NOMO-1 treated with dmso at 0.1 percent for 144 hours (cell line): ENCODE measurements at regions not wholly inside any gene's neighbourhood (a gene's known extent, or its start where the extent isn't known, plus 50 kb on each side); places are given as distances from the start of the nearest gene placed in this dataset.

Experiments
- DNase-seq: peaks from one replicate; lab custom pipeline; 2025; ENCODE audit not compliant: unreplicated experiment; lab: John Stamatoyannopoulos, UW

- no peak for DNase-seq
These were observed 185.7 kb upstream of the BTG1 start for GRCh38 chr12:92331383-92331782.

GRCh38 chr12:92330654-92331053 is 185.0 kb upstream of the BTG1 start:
- no peak for DNase-seq

GRCh38 chr12:92326877-92327276 is 181.2 kb upstream of the BTG1 start:
- no peak for DNase-seq

GRCh38 chr12:92324849-92325500 is 179.3 kb upstream of the BTG1 start:
- no peak for DNase-seq

- no peak for DNase-seq
These were observed 166.9 kb upstream of the BTG1 start for GRCh38 chr12:92312463-92312964.

GRCh38 chr12:92304371-92305055 is 158.9 kb upstream of the BTG1 start:
- DNase-seq: no peak

- no peak for DNase-seq
These were observed 156.6 kb upstream of the BTG1 start for GRCh38 chr12:92302041-92302829.

GRCh38 chr12:92301356-92301755 is 155.7 kb upstream of the BTG1 start:
- DNase-seq: no peak

GRCh38 chr12:92300777-92301176 is 155.1 kb upstream of the BTG1 start:
- DNase-seq: peak; percentile 24

- no peak for DNase-seq
These were observed 154.1 kb upstream of the BTG1 start for GRCh38 chr12:92299744-92300143.

GRCh38 chr12:92299344-92299743 is 153.7 kb upstream of the BTG1 start:
- no peak for DNase-seq

- DNase-seq: peak; percentile 17
These were observed 152.5 kb upstream of the BTG1 start for GRCh38 chr12:92297932-92298696.

- DNase-seq: no peak
These were observed 151.8 kb upstream of the BTG1 start for GRCh38 chr12:92297405-92297804.

- no peak for DNase-seq
These were observed 149.9 kb upstream of the BTG1 start for GRCh38 chr12:92295523-92295922.

GRCh38 chr12:92294676-92295440 is 149.2 kb upstream of the BTG1 start:
- no peak for DNase-seq

- no peak for DNase-seq
These were observed 146.4 kb upstream of the BTG1 start for GRCh38 chr12:92292016-92292415.

GRCh38 chr12:92290886-92291285 is 145.2 kb upstream of the BTG1 start:
- DNase-seq: no peak

- DNase-seq: no peak
These were observed 144.7 kb upstream of the BTG1 start for GRCh38 chr12:92290350-92290695.

GRCh38 chr12:92289629-92290349 is 144.1 kb upstream of the BTG1 start:
- DNase-seq: no peak

- DNase-seq: no peak
These were observed 142.9 kb upstream of the BTG1 start for GRCh38 chr12:92288561-92288960.
